ENCODE measurements at regions not wholly inside any gene's neighbourhood (a gene's known extent, or its start where the extent isn't known, plus 50 kb on each side); places are given as distances from the start of the nearest gene placed in this dataset.

DNA sequence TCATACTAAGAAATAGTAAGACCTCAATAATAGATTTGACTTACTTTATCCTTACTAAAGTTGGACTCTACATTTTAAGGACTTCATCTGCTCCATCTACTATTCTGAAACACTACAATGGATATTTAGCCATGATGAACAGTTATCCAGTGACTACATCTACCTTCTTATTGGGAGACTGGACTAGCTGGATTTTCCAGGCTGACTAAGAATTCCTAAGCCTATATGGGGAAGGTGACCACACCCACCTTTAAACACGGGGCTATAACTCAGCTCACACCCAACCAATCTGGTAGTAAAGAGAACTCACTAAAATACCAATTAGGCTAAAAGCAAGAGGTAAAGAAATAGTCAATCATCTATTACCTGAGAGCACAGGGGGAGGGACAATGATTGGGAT lies 1438.4 kb downstream of the TECRL start:
- no peak for DNase-seq

DNA sequence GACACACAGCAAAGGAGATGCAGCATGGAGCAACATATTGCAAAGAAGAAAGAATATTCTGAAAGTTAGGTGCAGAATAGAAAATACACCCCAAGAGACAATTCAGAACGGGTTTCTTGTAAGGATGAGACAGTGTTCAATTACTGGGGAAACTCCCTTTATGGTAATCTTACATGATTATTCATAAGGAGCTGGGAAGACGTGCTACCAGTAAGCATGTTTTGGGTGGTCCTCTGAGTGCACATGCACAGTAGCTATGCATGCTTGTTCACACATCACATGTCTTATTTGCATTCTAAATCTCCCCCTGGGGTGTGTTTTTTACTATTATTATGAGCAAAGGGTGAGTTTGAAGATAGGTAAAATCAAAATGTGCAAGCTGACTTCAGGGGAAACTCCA lies 1448.8 kb downstream of the TECRL start:
- DNase-seq: no peak

DNA sequence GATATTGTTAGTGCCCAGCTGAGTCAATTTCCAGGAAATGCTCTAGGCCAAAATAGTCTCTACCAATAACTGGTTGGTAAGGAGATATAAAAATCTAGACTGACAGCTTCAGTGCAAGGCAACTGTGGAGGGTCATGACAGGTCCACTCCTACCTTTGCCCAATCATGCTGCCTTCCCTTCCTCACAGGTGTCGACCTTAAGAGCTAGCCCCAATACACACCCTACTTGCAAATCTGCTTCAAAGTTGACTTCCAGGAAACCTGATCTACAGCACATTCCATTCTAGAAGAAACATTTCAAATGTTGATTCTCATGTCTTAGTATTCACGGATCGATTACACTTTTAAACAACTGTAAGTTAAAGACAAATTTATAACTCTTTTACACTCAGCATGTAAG lies 1455.5 kb downstream of the TECRL start:
- no peak for DNase-seq

DNA sequence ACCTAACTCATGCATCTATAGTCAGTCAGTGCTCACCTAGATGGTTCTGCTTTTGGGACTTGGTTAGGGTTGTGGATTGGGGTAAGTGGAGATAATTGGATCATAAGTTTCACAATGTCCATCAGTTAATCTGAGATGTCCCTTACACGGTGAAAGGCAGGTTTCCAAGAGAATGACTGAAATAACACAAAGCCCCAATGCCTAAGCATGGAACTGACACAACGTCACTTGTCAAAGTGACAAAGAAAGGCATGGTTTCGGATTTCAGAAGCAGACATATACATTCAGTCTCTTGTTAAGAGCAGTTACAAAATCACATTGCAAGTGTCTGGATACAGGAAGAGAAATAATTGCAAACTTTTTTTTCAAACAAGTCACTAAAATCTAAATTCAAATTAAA lies 1456.9 kb downstream of the TECRL start:
- DNase-seq: no peak

DNA sequence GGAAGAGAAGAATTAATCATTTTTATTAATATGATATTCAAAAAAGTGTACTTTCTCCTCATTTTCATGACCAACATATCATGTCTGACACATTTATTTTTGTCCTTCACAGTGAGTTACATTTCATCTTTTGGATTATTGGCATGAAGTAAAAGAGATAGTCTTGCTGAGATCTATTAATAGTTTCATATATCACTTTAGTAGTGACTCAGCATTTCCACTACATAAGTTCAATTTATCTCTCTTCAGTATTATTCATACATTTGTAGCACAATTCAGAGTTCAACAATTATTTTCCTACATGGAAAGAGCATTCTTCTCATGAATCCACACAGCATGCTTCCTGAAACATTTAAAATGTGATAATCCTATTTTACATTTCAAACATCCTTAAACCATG lies 1461.1 kb downstream of the TECRL start:
- DNase-seq: no peak

DNA sequence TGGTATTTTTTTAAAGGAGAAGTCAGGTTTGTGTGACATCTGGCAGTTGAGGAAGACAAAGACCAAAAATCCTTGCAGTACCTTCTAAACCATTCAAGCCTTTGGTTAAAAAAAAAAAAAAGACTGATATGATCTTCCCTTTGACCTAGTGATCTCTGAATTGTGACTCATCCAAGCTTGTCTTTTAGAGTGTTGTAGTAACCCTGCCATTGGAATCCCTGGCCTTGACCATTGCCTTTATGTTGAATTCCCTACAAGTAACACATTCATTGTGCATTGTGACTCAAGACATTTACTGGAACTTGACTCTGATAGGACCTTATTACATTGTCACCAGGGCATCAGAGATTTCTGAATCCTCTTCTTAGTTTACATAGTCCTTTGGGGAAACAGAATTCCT lies 1469.0 kb downstream of the TECRL start:
- no peak for DNase-seq

DNA sequence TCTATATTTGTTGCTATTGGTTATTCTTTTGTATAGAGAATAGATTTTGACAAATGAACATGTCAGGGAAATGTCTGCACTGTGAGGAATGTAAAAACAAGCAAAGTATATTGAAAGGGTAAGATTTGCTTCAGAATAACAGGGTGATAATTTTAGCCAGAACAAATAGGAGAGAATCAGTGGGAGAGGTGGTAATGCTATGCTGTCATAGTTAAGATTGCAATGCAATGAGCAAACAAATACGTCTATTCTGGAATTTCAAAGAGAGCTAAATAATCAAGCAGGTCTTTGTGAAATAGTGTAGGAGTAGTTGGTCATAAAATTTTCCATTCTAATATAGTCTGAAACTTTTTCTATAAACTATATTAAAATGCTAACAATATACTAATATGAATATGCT lies 1478.4 kb downstream of the TECRL start:
- no peak for DNase-seq

DNA sequence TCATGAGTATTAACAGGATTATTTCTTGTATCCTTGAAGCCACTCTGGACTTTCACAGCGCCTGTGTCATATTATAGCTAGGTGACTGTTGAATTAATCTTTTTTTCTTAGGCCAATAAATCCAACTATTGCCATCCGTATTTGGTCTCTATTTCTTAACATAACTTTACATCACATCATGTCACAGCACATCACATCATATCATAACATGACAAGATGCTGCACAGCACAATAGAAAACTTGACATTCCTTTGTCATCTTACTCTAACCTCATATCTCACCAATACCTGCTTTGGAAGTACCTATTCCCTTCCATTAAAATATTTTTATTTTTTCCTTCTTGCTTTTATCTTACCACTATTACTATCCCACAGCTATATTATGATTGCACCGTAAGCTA lies 1480.8 kb downstream of the TECRL start:
- DNase-seq: no peak

DNA sequence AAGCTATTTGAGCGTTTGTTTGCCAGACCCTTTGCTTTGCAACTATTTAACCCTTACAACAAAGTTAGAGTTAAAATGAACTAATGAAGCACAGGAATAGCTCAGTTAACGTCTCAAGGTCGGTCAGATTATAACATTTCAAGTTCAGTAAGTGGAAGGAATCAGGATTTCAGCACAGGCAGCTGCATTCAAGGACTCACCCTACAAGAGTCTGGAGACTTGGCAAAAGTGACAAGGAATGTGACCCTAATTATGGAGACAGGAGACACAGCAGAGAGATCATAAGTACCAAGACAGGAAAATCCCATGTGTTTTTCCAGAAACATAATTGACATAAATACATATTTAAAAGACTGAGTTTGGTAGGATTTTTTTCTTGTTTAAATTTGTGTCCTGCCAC lies 1481.7 kb downstream of the TECRL start:
- DNase-seq: no peak

DNA sequence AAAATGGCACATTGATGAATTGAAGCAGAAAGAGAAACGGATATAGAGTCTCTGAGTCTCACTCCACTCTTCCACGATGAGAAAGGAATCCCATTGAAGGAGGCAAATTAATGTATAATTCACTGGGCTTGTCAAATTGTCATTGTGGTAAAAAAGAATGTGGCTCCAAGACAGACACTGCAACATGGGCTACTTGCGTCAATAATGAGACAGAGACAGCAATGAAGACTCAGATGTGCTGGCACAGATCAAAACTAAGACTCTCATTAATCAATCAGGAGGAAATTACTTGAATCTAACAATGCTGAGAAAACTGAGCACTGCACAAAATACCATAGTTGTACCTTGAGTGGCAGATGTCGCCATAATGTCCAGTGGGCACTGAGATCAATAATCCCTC lies 1485.5 kb downstream of the TECRL start:
- no peak for DNase-seq

DNA sequence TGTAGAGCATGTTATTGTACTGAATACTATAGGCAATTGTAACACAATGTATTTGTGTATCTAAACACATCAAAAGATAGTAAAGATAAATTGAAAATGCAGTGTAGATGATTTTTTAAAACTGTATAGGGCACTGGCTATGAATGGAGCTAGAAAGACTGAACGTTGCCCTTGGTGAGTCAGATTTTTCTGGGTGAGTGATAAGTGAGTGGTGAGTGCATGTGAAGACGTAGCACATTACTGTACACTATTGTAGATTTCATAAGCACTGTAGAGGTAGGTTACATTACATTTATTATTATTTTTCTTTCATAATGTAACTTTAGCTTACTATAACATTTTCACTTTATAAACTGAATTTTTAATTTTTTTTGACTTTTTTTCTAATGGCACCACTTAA lies 1491.6 kb downstream of the TECRL start:
- no peak for DNase-seq

DNA sequence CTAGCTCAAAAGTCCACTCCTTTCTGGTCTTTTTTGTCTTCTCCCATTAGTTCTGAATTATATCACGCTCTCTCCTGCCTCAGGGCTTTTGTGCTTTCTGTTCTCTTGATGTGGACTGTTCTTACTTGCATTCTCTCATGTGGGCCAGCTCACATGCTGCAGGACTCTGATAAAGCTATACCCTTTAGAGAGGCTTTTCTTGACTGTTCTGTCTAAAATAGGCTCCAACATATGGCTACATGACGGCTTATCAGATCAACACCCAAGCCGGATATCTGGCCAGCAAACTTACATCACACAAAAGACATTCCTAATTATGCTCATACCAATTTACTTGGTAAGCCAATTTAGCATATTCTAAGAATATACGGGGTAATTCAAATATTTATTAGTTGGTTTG lies 1494.5 kb downstream of the TECRL start:
- DNase-seq: no peak

DNA sequence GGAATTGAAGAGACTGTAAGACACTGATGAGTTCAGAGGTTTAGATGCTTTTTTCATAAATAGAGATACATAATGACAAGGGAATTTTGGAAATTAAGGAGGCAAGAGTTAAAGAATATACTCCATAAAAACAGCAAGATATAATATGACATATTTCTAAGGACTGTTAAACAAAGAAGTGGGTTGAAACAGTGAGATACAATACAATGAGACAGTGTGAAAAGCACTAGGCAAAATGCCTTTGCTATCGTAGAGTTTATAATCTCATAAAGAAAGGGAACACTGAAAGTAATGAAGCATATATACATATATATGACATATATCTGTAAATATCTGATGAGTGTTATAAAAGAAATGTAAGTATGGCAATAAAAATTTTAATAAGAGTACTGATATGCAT lies 1496.2 kb downstream of the TECRL start:
- no peak for DNase-seq

DNA sequence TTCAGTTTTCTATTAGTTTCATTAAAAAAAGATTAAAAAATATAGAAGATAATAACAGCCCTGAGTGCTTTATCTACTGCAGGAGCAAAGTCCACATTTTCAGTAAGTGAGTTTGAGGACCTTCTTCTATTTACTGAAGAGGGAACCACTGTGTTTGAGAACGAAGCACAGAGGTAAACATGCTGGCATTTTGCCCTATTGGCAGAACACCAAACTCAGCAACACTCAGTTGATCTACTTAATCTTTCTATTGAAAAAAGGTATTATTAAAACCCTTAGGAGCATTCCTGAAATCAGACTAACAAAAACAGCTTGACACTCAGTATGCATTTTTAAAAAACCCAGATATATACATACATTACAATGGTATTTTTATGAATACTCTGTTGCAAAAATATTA lies 1496.7 kb downstream of the TECRL start:
- peak; percentile 2 for DNase-seq

DNA sequence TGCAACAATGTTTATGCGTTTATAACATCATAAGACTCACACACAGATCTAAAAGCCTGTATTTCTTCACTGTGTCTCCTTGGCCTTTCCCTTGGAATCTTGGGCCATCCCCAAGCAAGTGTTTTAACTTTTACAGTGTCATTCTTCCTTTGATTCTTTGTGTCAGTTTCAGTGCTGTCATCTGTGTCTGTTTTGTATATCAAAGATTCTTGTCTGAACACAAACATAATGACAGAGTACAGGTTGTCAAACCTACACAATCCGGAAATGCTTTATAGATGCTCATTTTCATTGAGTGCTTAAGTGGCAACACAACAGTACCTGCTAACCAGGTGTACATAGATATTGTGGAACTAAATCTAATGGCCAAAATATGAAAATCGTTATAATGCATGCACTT lies 1500.0 kb downstream of the TECRL start:
- no peak for DNase-seq

DNA sequence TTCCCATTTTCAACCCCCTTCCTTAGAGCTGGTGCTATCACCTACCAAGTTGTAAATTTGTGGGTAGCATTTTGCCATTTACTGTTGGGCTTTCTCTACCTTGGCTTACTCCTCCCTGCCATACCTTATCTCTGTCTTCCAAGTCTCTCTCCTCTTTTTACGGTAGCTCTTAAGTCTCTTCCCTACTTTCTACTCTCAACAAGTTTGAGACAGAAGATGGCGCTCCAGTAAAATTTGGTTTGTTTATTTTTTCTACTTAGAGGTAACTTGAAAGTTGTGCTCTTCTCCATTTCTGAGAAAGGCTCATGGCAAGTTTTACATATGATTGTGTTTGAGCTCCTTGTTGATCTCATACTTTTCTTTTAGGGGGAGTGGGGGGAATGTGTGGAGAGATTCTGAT lies 1508.1 kb downstream of the TECRL start:
- no peak for DNase-seq

DNA sequence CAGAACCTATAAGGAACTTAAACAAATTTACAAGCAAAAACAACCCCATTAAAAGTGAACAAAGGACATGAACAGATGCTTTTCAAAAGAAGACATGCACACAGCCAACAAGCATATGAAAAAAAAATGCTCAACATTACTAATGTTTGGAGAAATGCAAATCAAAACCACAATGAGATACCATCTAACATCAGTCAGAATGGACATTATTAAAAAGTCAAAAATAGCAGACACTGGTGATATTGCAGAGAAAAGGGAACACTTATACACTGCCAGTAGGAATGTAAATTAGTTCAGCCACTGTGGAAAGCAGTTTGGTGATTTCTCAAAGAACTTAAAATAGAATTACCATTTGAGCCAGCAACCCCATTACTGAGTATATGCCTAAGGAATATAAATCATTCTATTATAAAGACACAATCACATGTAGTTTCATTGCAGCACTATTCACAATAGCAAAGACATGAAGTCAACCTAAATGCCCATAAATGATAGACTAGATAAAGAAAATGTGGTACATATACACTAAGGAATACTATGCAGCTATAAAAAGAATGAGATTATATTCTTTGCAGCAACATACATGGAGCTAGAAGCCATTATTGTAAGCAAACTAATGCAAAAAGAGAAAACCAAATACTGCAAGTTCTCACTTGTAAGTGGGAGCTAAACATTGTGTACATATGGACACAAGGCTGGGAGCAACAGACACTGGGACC lies 1509.4 kb downstream of the TECRL start:
- DNase-seq: no peak

DNA sequence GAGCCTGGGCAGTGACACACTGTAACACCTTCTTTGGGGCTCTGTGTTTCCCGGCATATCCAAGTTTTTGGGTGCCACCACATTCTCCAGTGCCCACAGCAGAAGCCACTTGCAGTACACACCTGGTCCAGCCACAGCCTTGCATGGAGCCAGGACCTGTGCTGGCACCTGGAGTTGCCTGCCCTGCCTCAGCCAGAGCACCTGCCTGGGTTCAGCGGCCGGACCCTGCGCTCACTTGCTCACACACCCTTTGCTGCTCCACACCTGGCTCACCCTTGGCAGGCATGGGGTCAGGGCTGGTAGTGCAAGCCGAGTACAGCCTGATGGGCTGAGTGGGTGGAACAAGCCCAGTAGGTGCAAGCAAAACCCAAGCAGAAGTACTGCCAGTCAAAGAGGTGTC lies 1511.1 kb downstream of the TECRL start:
- no peak for DNase-seq

DNA sequence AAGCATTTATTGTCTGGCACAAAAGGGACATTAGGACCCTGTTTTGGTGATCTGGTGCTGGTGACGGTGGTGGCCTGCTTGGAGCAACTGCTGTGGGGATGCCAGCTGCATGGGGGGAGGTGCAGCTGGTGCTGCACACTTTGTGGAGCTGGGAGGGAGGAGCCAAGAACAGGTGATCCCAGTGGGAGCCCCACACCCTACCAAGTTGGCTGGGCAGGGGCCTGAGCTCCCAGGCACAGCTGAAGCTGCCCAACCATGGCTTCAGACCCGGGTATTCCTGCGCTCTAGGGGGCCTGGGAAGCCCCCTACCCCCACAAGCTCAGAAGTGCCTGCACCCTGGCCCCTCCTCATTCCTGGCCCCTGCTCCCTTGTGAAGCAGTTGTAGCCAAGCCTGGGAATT lies 1512.5 kb downstream of the TECRL start:
- no peak for DNase-seq

DNA sequence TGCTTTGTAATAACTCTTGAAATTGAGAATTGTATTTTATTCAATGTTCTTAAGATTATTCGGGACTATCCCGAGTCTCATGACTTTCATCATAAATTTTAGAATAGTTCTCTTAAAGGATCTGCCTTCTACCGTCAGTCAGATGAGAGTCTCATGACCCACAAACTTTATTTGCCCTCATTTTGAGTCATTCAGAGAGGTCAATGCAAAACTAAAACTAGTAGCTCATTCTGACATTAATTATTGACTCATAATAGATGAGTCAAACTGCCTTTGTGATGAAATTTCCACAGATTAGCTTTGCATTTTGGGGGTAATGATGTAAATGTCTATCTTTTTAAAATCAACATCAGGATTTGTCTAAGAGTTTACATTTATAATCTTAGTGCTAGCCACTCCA lies 1527.3 kb downstream of the TECRL start:
- DNase-seq: no peak

DNA sequence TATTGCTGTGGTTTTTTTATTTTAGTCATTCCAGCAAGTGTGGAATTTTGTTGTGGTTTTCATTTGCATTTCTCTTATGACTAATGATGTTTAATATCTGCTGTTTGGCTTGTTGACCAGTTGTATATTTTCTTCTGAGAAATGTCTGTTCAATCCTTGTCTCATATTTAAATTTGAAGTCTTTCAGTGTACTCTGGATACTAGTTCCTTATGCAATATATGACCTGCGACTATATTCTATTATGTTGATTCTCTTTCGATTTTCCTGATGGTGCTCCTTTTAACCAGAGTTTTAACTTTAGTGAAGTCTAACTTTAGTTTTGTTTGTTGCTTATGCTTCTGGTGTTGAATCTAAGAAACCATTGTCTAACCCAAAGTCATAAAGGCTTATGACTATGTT lies 1528.0 kb downstream of the TECRL start:
- no peak for DNase-seq

DNA sequence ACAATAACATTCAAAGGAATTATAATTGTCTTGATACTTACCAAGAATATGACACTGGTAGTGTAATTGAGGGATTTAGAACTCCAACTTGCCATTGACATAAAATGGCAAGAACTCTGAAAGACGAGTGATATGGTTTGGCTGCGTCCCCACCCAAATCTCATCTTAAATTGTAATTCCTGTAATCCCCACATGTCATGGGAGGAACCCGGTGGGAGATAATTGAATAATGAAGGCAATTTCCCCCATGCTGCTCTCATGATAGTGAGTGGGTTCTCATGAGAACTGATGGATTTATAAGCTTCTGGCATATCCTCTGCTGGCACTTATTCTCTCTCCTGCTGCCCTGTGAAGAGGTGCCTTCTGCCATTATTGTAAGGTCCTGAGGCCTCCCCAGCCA lies 1536.4 kb downstream of the TECRL start:
- no peak for DNase-seq

DNA sequence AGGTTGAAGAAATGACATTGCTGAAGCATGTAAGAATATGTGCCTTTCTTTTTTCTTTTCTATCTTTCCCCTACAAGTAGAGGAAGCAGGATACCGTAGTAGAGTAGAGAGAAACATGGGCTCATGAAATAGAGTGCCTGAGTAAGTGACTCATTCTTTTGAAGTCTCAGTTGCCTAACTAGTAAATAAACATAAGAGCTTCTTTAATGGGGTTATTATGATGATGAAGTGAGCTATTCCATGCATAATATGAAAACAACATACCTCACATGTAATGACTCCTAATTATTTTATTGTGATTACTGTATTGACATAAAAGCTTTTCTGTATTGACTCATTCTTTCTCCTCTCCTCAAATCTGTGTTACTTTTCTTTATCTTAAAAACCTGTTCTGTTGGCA lies 1538.2 kb downstream of the TECRL start:
- no peak for DNase-seq

DNA sequence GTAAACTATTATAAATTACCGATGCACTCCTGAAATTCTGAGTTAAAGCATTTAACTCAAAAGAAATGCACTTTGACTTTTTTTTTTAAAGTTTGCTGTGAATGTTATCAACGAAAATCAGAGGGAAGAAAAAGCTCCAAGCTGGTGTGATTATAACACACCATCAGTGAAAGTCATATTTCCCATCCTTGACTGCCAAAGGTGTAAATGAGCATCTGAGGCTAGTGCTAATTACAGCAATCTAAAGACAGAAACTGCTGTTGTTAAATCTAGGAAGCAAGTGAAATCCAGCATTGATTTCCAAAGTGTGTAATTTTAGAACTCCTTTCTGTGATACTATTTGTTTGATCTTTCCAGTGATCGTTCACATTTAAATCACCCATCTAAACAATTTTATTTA lies 1538.8 kb downstream of the TECRL start:
- no peak for DNase-seq

DNA sequence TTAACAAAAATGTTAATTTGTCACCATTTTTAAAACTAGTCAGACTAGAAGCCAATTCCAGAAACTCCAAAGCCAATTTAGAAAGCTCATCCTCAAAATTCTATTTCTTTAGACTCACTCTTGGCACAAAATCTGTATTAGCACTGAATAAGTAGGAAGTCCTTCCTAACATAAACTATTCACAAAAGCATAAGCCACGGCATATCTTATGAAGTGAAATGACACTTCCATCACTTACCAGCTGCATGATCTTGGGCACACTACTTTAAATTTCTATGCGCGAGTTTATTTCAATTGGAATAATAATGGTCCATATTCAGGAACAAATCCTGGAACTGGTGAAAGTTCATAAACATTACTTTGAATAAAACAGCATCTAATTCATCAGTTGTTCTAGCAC lies 1544.0 kb downstream of the TECRL start:
- no peak for DNase-seq

DNA sequence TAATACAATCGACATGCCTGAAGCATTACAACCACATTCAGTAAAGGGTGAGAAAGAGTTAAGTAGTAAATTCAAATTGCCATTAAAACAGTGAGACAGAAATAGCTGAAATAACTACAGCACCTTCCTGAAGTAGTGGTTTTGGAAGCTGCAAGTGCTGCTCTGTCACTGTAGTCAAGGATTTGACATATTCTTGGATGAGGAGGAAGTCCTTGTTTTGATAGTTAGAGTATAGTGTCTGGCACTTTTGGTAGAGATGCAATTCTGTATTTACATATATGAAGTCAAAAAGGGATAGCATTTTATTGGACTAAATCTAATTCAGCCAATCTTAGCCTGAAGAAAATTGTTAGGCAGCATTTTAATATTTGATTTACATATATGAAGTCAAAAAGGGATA lies 1559.6 kb downstream of the TECRL start:
- DNase-seq: no peak
